H1 (cell line): ENCODE measurements at regions not wholly inside any gene's neighbourhood (a gene's known extent, or its start where the extent isn't known, plus 50 kb on each side); places are given as distances from the start of the nearest gene placed in this dataset.

Source experiments
- CTCF ChIA-PET: fragments of 300-600 bp; sonication (Branson Sonifier 250); formaldehyde crosslinking; loops from one replicate; lab custom pipeline; 2021; ENCODE audit not compliant: partially characterized antibody; lab: Charles Lee
- POLR2A ChIA-PET: fragments of 300-600 bp; sonication (Branson Sonifier 250); formaldehyde crosslinking; loops from one replicate; lab custom pipeline; 2021; ENCODE audit warnings: inconsistent platforms; ENCODE audit not compliant: partially characterized antibody; lab: Charles Lee
- DNase-seq, 2 experiments: peaks; one replicate each; pipeline versions ENCODE4 v3.0.0 to v3.0.0-alpha.2; 2010 to 2022; ENCODE audit warnings: low spot score in 2 of 2, low read depth in 1 of 2, mixed read lengths in 1 of 2
- FAIRE-seq: peaks from 2 replicates; lab custom pipeline; 2011; peaks lifted over from hg19 to GRCh38; lab: Jason Lieb, UNC
- H2AFZ ChIP-seq: 2 replicates; pipeline ENCODE4 v1.8.1; 2012; ENCODE audit warnings: low read length, inconsistent platforms
- H2AK5ac ChIP-seq: 2 replicates; pipeline ENCODE4 v1.6.1; 2013; ENCODE audit warnings: low read depth, low read length
- H2BK120ac ChIP-seq: replicated peaks from 2 replicates; pipeline ENCODE3; 2013; ENCODE audit warnings: low read depth, low read length, inconsistent platforms
- H2BK12ac ChIP-seq: 2 replicates; pipeline ENCODE4 v1.6.1; 2013; ENCODE audit warnings: low read depth, low read length
- H2BK15ac ChIP-seq: 2 replicates; pipeline ENCODE4 v1.6.1; 2013; ENCODE audit warnings: low read length
- H2BK20ac ChIP-seq: 2 replicates; pipeline ENCODE4 v1.6.1; 2013; ENCODE audit warnings: low read length
- H2BK5ac ChIP-seq: 2 replicates; pipeline ENCODE4 v1.6.1; 2013; ENCODE audit warnings: low read depth, low read length
- H3K14ac ChIP-seq: 2 replicates; pipeline ENCODE4 v1.6.1; 2013; ENCODE audit warnings: inconsistent platforms; ENCODE audit not compliant: insufficient read length
- H3K18ac ChIP-seq: 2 replicates; pipeline ENCODE4 v1.6.1; 2013; ENCODE audit warnings: low read length; ENCODE audit errors: extremely low read depth
- H3K23ac ChIP-seq: 2 replicates; pipeline ENCODE4 v1.6.1; 2013; ENCODE audit warnings: inconsistent platforms; ENCODE audit not compliant: insufficient read length
- H3K23me2 ChIP-seq: 2 replicates; pipeline ENCODE4 v1.6.1; 2013; ENCODE audit warnings: low read depth, low read length
- H3K27ac ChIP-seq: 2 replicates; pipeline ENCODE4 v1.6.1; 2011; ENCODE audit warnings: low read depth, low read length, inconsistent platforms
- H3K27me3 ChIP-seq, 4 experiments: replicated peaks in 1 of 4; 1 replicate in 1 of 4; 2 replicates in 3 of 4; pipeline versions ENCODE4 v1.6.1 to v1.8.1; 2011 to 2013; ENCODE audit warnings: low read length in 3 of 4, mild to moderate bottlenecking in 3 of 4, inconsistent platforms in 2 of 4, mixed read lengths in 2 of 4, moderate library complexity in 1 of 4; ENCODE audit not compliant: control insufficient read depth in 3 of 4, insufficient read depth in 3 of 4; ENCODE audit errors: extremely low read depth in 1 of 4
- H3K36me3 ChIP-seq, 4 experiments: 2 replicates each; pipeline versions ENCODE4 v1.6.1 to v1.8.1; 2011 to 2013; ENCODE audit warnings: mild to moderate bottlenecking in 4 of 4, low read length in 3 of 4, moderate library complexity in 2 of 4, control low read depth in 1 of 4, inconsistent platforms in 1 of 4; ENCODE audit not compliant: insufficient read depth in 4 of 4, control insufficient read depth in 2 of 4
- H3K4ac ChIP-seq: replicated peaks from 2 replicates; pipeline ENCODE3; 2013; ENCODE audit warnings: low read length, low read depth, mixed read lengths, inconsistent platforms; ENCODE audit not compliant: insufficient read length
- H3K4me1 ChIP-seq, 4 experiments: replicated peaks in 1 of 4; 1 replicate in 1 of 4; 2 replicates in 3 of 4; pipeline versions ENCODE4 v1.6.1 to v1.8.1; 2011 to 2013; ENCODE audit warnings: low read length in 3 of 4, inconsistent platforms in 2 of 4, mixed read lengths in 1 of 4; ENCODE audit not compliant: insufficient read depth in 4 of 4, control insufficient read depth in 3 of 4
- H3K4me2 ChIP-seq, 2 experiments: 2 replicates each; pipeline versions ENCODE4 v1.6.1 to v1.8.1; 2011 to 2013; ENCODE audit warnings: low read depth in 2 of 2, low read length in 2 of 2, control low read depth in 1 of 2, inconsistent platforms in 1 of 2, mild to moderate bottlenecking in 1 of 2; ENCODE audit not compliant: insufficient read depth in 1 of 2
- H3K4me3 ChIP-seq, 4 experiments: fragments of 200-600, 300-600 bp in 1 of 4; sonication (generic), shearing (Covaris generic), sonication (Bioruptor Twin) in 1 of 4; 2 replicates each; pipeline versions ENCODE4 v1.5.1 to v1.8.1; 2011 to 2016; ENCODE audit warnings: low read length in 4 of 4, low read depth in 3 of 4, control low read depth in 2 of 4, inconsistent platforms in 2 of 4, mild to moderate bottlenecking in 2 of 4, mixed read lengths in 1 of 4, moderate library complexity in 1 of 4; ENCODE audit not compliant: insufficient read depth in 2 of 4; ENCODE audit errors: extremely low read depth in 1 of 4
- H3K56ac ChIP-seq: replicated peaks from 2 replicates; pipeline ENCODE3; 2013; ENCODE audit warnings: low read depth, mild to moderate bottlenecking, mixed read lengths, low read length, inconsistent platforms; ENCODE audit not compliant: insufficient read length
- H3K79me1 ChIP-seq: 2 replicates; pipeline ENCODE4 v1.6.1; 2013; ENCODE audit warnings: low read depth, low read length, control low read depth
- H3K79me2 ChIP-seq, 2 experiments: 2 replicates each; pipeline versions ENCODE4 v1.6.1 to v1.8.1; 2012 to 2013; ENCODE audit warnings: low read length in 2 of 2, mild to moderate bottlenecking in 2 of 2, inconsistent platforms in 1 of 2; ENCODE audit not compliant: insufficient read depth in 2 of 2, control insufficient read depth in 1 of 2
- H3K9ac ChIP-seq, 4 experiments: replicated peaks in 1 of 4; 1 replicate in 1 of 4; 2 replicates in 3 of 4; pipeline versions ENCODE4 v1.6.1 to v1.8.1; 2011 to 2013; ENCODE audit warnings: low read depth in 3 of 4, low read length in 3 of 4, control low read depth in 2 of 4, mild to moderate bottlenecking in 2 of 4, moderate library complexity in 2 of 4, inconsistent platforms in 1 of 4; ENCODE audit errors: extremely low read depth in 1 of 4
- H3K9me3 ChIP-seq, 2 experiments: 2 replicates each; pipeline versions ENCODE4 v1.6.1 to v1.8.1; 2012 to 2013; ENCODE audit warnings: mild to moderate bottlenecking in 2 of 2, moderate library complexity in 2 of 2, control low read depth in 1 of 2, inconsistent platforms in 1 of 2, low read depth in 1 of 2, low read length in 1 of 2, mixed read lengths in 1 of 2; ENCODE audit not compliant: insufficient read depth in 2 of 2
- H4K20me1 ChIP-seq, 2 experiments: replicated peaks in 1 of 2; 2 replicates each; pipeline versions ENCODE3 to v1.8.1; 2011 to 2013; ENCODE audit warnings: inconsistent platforms in 2 of 2, low read length in 2 of 2, mild to moderate bottlenecking in 1 of 2; ENCODE audit not compliant: insufficient read depth in 2 of 2, control insufficient read depth in 1 of 2
- H4K5ac ChIP-seq: 2 replicates; pipeline ENCODE4 v1.6.1; 2013; ENCODE audit warnings: low read length, low read depth, mixed read lengths, inconsistent platforms; ENCODE audit not compliant: insufficient read length
- H4K8ac ChIP-seq: 2 replicates; pipeline ENCODE4 v1.8.0; 2013; ENCODE audit warnings: mild to moderate bottlenecking, moderate library complexity, low read length, inconsistent platforms; ENCODE audit not compliant: insufficient read depth; ENCODE audit errors: extremely low read depth
- H4K91ac ChIP-seq: replicated peaks from 2 replicates; pipeline ENCODE3; 2013; ENCODE audit warnings: low read length, mixed read lengths, inconsistent platforms; ENCODE audit not compliant: insufficient read length
- SUZ12 ChIP-seq: fragments of 200-600 bp; sonication (generic); IDR thresholded peaks from 2 replicates; pipeline ENCODE4 v1.6.1; 2012; ENCODE audit warnings: mild to moderate bottlenecking, inconsistent platforms, low read length, moderate library complexity, mixed read lengths
- WGBS, 2 experiments: shearing (Covaris generic) in 1 of 2; methylation state at CpG; one replicate each; pipeline versions ENCODE4 v1.1.6 to v1.1.7; 2013 to 2015; ENCODE audit warnings: low lambda C conversion rate in 2 of 2, mixed read lengths in 2 of 2, inconsistent platforms in 1 of 2, low coverage in 1 of 2, missing lambda C conversion rate in 1 of 2; ENCODE audit not compliant: insufficient replicate concordance in 2 of 2, insufficient coverage in 1 of 2, insufficient read length in 1 of 2; ENCODE audit errors: extremely low coverage in 1 of 2, missing lambda C conversion rate in 1 of 2; 5-methylcytosine and 5-hydroxymethylcytosine counted together

DNA sequence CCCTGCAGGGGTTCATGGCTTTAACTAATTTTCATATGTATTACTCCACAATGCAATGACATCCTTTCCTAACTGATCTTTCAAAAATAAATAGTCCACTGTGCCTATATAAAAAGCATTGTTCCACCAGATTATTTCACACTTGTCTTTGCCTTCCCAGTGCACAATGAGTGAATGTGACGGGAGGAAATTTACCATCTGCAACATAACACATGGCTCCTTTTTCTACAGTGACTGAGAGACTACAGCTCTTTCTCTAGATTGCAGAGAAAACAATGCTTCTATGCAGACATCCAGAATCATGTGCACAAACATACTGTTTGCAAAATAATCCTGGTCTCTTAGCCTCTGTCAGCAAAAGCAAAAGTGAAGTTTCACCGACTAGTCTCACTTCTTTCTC lies 483.7 kb upstream of the PIK3R1 start:
- no peak overlapping the region for H2AFZ ChIP-seq
- ChIA-PET POLR2A (no interaction called here), CTCF (no interaction called here)
- no peaks in the 10 kb centered on the region for H3K23me2 ChIP-seq
- H3K14ac ChIP-seq: no peak overlapping the region
- TF ChIP-seq SUZ12: no peak
- H3K27ac ChIP-seq: no peak overlapping the region
- H3K56ac ChIP-seq: no peak overlapping the region
- H4K91ac ChIP-seq: no peak overlapping the region
- no peaks in the 10 kb centered on the region for H3K9me3 ChIP-seq
- H4K20me1 ChIP-seq: no peaks in the 10 kb centered on the region
- H3K79me1 ChIP-seq: no peaks in the 10 kb centered on the region
- H3K23ac ChIP-seq: no peak overlapping the region
- H3K4ac ChIP-seq: no peak overlapping the region
- no peak for DNase-seq
- H3K79me2 ChIP-seq: no peaks in the 10 kb centered on the region
- no peak overlapping the region for H4K8ac ChIP-seq
- no peak overlapping the region for H2BK15ac ChIP-seq
- no peak overlapping the region for H2AK5ac ChIP-seq
- H2BK120ac ChIP-seq: no peak overlapping the region
- peaks cover 0 to 6% (median 3%) of the 10 kb centered on the region in 4 experiments; a peak in 3 of 7 replicates for H3K4me1 ChIP-seq
- no peak overlapping the region for H2BK5ac ChIP-seq
- H2BK20ac ChIP-seq: no peak overlapping the region
- no peaks in the 10 kb centered on the region for H3K27me3 ChIP-seq
- H3K4me2 ChIP-seq: no peak overlapping the region
- H3K4me3 ChIP-seq: no peak overlapping the region
- H3K9ac ChIP-seq: no peak overlapping the region
- H3K36me3 ChIP-seq: no peaks in the 10 kb centered on the region
- 97% methylated on average over 2 of the region's 2 CpGs; no CpG with 5 or more reads in 1 of the 2 experiments for WGBS, 2 experiments
- FAIRE-seq: no peak
- no peak overlapping the region for H2BK12ac ChIP-seq
- no peak overlapping the region for H4K5ac ChIP-seq
- no peak overlapping the region for H3K18ac ChIP-seq
